ENCODE measurements at regions not wholly inside any gene's neighbourhood (a gene's known extent, or its start where the extent isn't known, plus 50 kb on each side); places are given as distances from the start of the nearest gene placed in this dataset.

GRCh38 chr11:129282634-129283033 is 90.5 kb upstream of the ARHGAP32 start:
- Histone ChIP-seq H2BK120ac (ENCODE audit: low read depth, low read length) (no peak overlapping the region), H2AFZ (replicated peaks; ENCODE audit: low read length, poor library complexity) (no peak overlapping the region), H3K4me1 (ENCODE audit: control insufficient read depth, insufficient read depth, low read length) (peaks cover 4% of the 10 kb centered on the region; the same call in 1 of the 2 replicates), H3K9me1 (ENCODE audit: insufficient read depth, low read length) (no peaks in the 10 kb centered on the region), H3K18ac (ENCODE audit: low read depth, low read length) (no peak overlapping the region), H3K23ac (ENCODE audit: low read depth, low read length) (no peak overlapping the region), H3K27ac (ENCODE audit: insufficient read depth, low read length) (no peak overlapping the region), H4K5ac (ENCODE audit: low read depth, low read length) (no peak overlapping the region), H3K9me3 (ENCODE audit: control insufficient read depth, insufficient read depth, low read length) (no peaks in the 10 kb centered on the region), H3K14ac (replicated peaks; ENCODE audit: low read depth, low read length) (no peak overlapping the region), H3K9ac (ENCODE audit: low read depth, low read length) (no peak overlapping the region), H2BK20ac (ENCODE audit: low read depth, low read length) (no peak overlapping the region), H3K4me3 (ENCODE audit: insufficient read depth, low read depth, low read length) (no peak overlapping the region), H3K4ac (ENCODE audit: low read depth, low read length) (no peak overlapping the region), H2AK5ac (ENCODE audit: low read depth, low read length) (no peak overlapping the region), H3K36me3 (ENCODE audit: control insufficient read depth, insufficient read depth, low read length) (no peaks in the 10 kb centered on the region), H4K8ac (ENCODE audit: low read depth in 2 of 2, low read length in 2 of 2) (no peak overlapping the region), H3K27me3 (ENCODE audit: control insufficient read depth, insufficient read depth, low read length) (no peaks in the 10 kb centered on the region), H4K20me1 (ENCODE audit: insufficient read depth, low read length) (peaks cover 9% of the 10 kb centered on the region; the same call in 1 of the 2 replicates), H2AK9ac (replicated peaks; ENCODE audit: low read depth, low read length, poor library complexity) (no peak overlapping the region), H2BK15ac (ENCODE audit: low read depth, low read length) (no peak overlapping the region), H2BK5ac (ENCODE audit: low read depth, low read length, poor library complexity, severe bottlenecking) (no peak overlapping the region), H3K79me1 (ENCODE audit: low read depth in 1 of 2, low read length in 2 of 2) (peaks cover 6 to 8% of the 10 kb centered on the region in 2 experiments), H3K56ac (ENCODE audit: extremely low read depth, insufficient read depth, low read length) (no peak overlapping the region), H3K4me2 (ENCODE audit: low read depth, low read length) (no peak overlapping the region), H4K91ac (ENCODE audit: insufficient read depth, low read depth, low read length) (no peak overlapping the region)
- BruUV-seq (replicated peaks) = no TSS peak
- POLR2A ChIA-PET (ENCODE audit: unreplicated experiment) = no interaction called here
- WGBS, 2 experiments (ENCODE audit: extremely low coverage in 2 of 2, insufficient read length in 1 of 2) = 50% methylated on average over 1 of the region's 2 CpGs; no CpG with 5 or more reads in 1 of the 2 experiments
- intact Hi-C loops (cut with micrococcal nuclease) (no loop called here), in situ Hi-C loops (cut with MboI; ENCODE audit: low sequenced_read_pairs) (no loop called here), dilution Hi-C loops (cut with HindIII; ENCODE audit: low sequenced_read_pairs, unreplicated experiment) (no loop called here)
- TF ChIP-seq CEBPB (IDR thresholded peaks at IDR 0.05; ENCODE audit: low read depth, low read length) = no peak
- no peak for TF ChIP-seq MXI1 (IDR thresholded peaks at IDR 0.05; ENCODE audit: borderline replicate concordance, low read depth, low read length)
- no peak for TF ChIP-seq NFE2L2 (IDR thresholded peaks at IDR 0.05; ENCODE audit: low read depth, low read length)
- TF ChIP-seq RAD21 (IDR thresholded peaks at IDR 0.05; ENCODE audit: low read length) = no peak
- TF ChIP-seq RFX5 (IDR thresholded peaks at IDR 0.05; ENCODE audit: low read depth, low read length) = no peak
- TF ChIP-seq MAFK (IDR thresholded peaks at IDR 0.05; ENCODE audit: low read depth, low read length) = no peak
- ATAC-seq (ENCODE audit: low read depth) = no peak
- DNase-seq = no peak
- CTCF ChIA-PET = no interaction called here
